Dendritic cell treated with granulocyte-macrophage colony-stimulating factor and Interleukin-4, amounts not matched to agents 40 ng/mL and 50 ng/mL, for 4 days (primary cell): ENCODE measurements at regions not wholly inside any gene's neighbourhood (a gene's known extent, or its start where the extent isn't known, plus 50 kb on each side); places are given as distances from the start of the nearest gene placed in this dataset.
"Not testable (repeated sequence)": the region's sequence is repeated elsewhere in the genome, so short reads cannot be mapped to it uniquely, and the experiment has no call there.

ENCODE experiments used
- H3K27ac Mint-ChIP-seq: one replicate; pipeline ENCODE4 v1.8.0; 2022; ENCODE audit warnings: mild to moderate bottlenecking, mixed read lengths
- H3K27me3 Mint-ChIP-seq: one replicate; pipeline ENCODE4 v1.8.0; 2022; ENCODE audit warnings: mild to moderate bottlenecking, mixed read lengths
- H3K36me3 Mint-ChIP-seq: one replicate; pipeline ENCODE4 v1.8.0; 2022; ENCODE audit warnings: low read depth, mixed read lengths
- H3K4me1 Mint-ChIP-seq: one replicate; pipeline ENCODE4 v1.8.0; 2022; ENCODE audit warnings: low read depth, mixed read lengths
- H3K4me3 Mint-ChIP-seq: one replicate; pipeline ENCODE4 v1.8.0; 2022; ENCODE audit warnings: mild to moderate bottlenecking, moderate library complexity, mixed read lengths
- H3K9me3 Mint-ChIP-seq: one replicate; pipeline ENCODE4 v1.8.0; 2022; ENCODE audit warnings: mixed read lengths
- intact Hi-C: fragments of 100-400 bp; cut with micrococcal nuclease; formaldehyde crosslinking; loops from one replicate; pipeline ENCODE4 v1.15.0; 2022

DNA sequence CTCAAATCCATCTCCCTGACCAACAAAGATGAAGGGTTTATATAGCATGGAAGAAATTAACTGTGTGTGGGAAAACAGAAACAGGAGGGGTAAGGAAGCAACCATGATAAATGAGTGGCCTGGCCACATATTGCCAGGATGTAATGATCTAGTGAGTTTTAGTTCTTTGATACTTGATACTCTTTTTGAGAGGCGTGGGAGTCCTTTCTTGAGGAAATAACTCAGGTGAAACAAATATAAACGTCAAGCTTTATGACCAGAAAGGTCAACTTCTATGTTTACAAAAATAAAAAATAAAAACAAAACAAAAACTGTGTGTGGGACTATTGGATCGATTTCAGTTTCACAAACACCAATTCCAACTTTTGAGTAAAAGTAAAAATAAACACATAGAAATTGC lies 860.8 kb upstream of the B3GALT2 start:
- no peaks in the 10 kb centered on the region for H3K4me1 Mint-ChIP-seq
- H3K27ac Mint-ChIP-seq, result no peak overlapping the region

DNA sequence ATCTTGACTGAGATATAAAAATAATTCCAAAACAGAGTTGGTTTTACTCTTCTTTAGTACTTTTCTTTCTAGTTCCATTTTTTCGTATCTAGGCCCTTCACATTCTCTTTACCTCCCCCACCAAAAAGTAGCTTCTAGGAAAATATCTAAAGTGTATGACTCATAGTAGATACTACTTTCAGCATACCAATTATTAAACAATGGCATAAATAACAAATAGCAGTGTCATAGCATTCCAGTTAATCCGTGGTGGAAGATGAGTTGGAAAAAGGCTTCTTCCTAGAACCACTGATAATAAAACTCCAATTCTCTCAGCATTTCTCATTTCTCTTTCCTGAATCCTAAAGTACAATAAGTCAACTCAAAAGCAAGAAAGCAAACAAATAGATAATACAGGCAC lies 859.0 kb upstream of the B3GALT2 start:
- no peak overlapping the region for H3K27ac Mint-ChIP-seq
- H3K36me3 Mint-ChIP-seq, result no peaks in the 10 kb centered on the region
- no peak overlapping the region for H3K4me3 Mint-ChIP-seq
- intact Hi-C loops, result no loop called here
- H3K9me3 Mint-ChIP-seq, result no peaks in the 10 kb centered on the region
- H3K27me3 Mint-ChIP-seq, result no peaks in the 10 kb centered on the region
- H3K4me1 Mint-ChIP-seq, result no peaks in the 10 kb centered on the region

More for the DNA sequence above, 860.8 kb upstream of the B3GALT2 start:
- Mint-ChIP-seq H3K36me3 (no peaks in the 10 kb centered on the region), H3K9me3 (no peaks in the 10 kb centered on the region), H3K27me3 (no peaks in the 10 kb centered on the region), H3K4me3 (no peak overlapping the region)
- intact Hi-C loops, result no loop called here

DNA sequence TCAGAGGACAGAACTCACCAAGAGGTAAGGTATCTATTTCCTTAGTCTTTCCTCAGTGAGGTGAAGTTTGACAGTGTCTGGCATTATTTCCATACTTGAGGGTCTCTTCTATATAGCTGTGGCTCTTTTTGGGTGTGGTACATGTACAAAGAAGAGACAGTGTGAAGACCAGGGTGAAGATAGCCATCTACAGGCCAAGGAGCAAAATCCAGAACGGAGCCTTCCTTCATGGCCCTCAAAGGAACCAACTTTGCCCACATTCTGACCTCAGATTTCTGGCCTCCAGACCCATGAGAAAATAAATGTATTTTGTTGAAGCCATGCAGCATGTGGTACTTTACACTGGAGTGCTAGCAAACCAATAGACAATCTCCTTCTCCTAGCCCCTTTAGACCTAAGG lies 858.5 kb upstream of the B3GALT2 start:
- H3K4me3 Mint-ChIP-seq, result no peak overlapping the region
- no peak overlapping the region for H3K27ac Mint-ChIP-seq
- H3K27me3 Mint-ChIP-seq, result no peaks in the 10 kb centered on the region
- no peaks in the 10 kb centered on the region for H3K9me3 Mint-ChIP-seq
- H3K36me3 Mint-ChIP-seq, result no peaks in the 10 kb centered on the region
- intact Hi-C loops, result no loop called here
- H3K4me1 Mint-ChIP-seq, result no peaks in the 10 kb centered on the region

DNA sequence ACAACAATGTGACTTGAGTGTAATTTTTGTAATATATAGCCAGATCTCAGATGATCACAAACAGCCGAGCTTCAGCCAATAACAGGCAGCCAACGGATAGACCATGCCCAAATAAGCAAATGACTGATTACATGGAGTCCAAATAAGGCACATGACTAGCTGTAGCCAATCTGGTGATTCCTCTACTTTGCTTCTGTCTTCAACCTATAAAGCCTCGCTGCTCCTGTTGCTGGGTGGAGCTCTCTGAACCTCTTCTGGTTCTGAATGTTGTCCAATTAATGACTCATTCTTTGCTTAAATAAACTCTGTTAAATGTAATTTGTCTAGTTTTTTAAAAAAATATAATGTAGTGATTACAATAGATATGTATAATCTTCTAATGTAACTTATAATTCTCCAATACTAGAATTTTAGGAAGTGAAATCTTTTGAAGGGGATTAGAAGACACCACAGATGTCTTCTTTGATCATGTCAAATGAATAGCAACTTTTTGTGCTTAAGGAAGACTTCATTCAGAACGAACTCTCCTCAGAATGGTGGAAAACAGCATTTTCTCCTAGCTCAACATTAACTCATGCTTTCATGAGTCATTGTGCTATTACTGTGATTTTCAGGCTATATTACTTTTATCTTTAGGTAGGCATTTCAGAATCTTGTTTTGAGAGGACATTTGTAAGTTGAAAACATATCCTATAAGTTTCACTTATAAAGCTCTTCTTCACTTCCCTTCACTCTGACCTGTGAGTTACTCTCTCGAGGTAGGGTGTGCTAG lies 857.8 kb upstream of the B3GALT2 start:
- Mint-ChIP-seq H3K27ac (no peak overlapping the region), H3K36me3 (no peaks in the 10 kb centered on the region), H3K27me3 (no peaks in the 10 kb centered on the region), H3K9me3 (no peaks in the 10 kb centered on the region), H3K4me3 (no peak overlapping the region), H3K4me1 (no peaks in the 10 kb centered on the region)
- intact Hi-C loops, result no loop called here

DNA sequence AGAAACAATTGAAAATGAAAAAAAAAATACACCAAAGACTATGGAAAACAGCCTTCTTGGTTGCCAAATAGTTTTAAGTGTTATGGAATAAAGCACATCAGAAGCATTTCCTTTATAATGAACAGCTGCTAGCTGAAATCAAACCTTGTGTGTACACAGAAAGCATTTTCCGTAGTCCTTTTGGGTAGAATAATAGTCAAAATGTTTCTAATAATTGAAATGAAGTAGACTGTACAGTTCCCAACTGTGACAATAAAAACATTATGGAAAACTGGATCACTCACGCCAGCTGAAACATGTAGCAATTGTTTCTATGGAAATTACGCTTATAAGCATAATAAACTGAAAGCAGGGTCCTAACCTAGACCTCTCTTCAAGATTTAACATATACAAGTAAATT lies 856.3 kb upstream of the B3GALT2 start:
- no peaks in the 10 kb centered on the region for H3K36me3 Mint-ChIP-seq
- H3K27me3 Mint-ChIP-seq, result no peaks in the 10 kb centered on the region
- no peaks in the 10 kb centered on the region for H3K9me3 Mint-ChIP-seq
- intact Hi-C loops, result no loop called here
- H3K4me1 Mint-ChIP-seq, result no peaks in the 10 kb centered on the region
- H3K4me3 Mint-ChIP-seq, result no peak overlapping the region
- no peak overlapping the region for H3K27ac Mint-ChIP-seq

DNA sequence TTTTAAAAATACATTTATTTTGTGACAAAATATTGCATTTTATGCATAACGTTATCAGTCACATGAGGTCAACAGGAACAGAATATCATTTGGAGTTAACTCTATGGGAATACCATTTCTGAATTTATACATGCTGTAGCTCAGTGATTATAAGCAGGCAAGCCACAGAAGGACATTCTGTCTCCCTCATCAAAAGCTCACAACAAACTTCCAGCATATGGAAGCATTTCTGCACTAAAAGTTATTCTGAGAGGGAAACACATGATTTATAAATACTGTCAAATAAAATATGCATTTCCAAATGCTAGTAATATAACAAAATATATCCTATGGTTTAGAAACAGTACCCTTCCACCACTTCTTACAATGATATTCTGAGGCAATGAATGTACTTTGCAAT lies 854.1 kb upstream of the B3GALT2 start:
- Mint-ChIP-seq H3K9me3 (peaks cover 4% of the 10 kb centered on the region), H3K4me3 (no peak overlapping the region), H3K27ac (no peak overlapping the region), H3K4me1 (no peaks in the 10 kb centered on the region), H3K27me3 (no peaks in the 10 kb centered on the region), H3K36me3 (no peaks in the 10 kb centered on the region)
- intact Hi-C loops, result no loop called here

DNA sequence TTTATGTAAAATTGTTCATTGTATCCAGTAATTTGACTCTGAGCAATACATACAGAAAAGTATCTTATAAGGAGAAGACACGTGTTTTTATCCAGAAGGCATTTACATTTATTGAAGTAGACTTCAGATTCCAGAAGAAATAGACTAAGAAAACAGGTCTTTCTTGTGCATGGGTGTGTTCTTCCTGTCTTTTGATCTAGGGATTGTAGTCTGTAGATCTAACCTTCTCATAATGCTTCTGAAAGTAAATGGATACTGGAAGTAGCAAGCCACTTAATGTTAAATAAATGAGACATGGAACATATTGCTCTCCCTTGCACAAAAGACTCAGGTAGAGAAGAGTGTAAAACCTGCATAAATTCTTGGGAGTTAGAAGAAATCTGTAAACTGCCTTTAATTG lies 853.2 kb upstream of the B3GALT2 start:
- no peak overlapping the region for H3K4me3 Mint-ChIP-seq
- intact Hi-C loops, result no loop called here
- H3K36me3 Mint-ChIP-seq, result no peaks in the 10 kb centered on the region
- no peaks in the 10 kb centered on the region for H3K27me3 Mint-ChIP-seq
- peaks cover 10% of the 10 kb centered on the region for H3K9me3 Mint-ChIP-seq
- no peaks in the 10 kb centered on the region for H3K4me1 Mint-ChIP-seq
- H3K27ac Mint-ChIP-seq, result no peak overlapping the region

DNA sequence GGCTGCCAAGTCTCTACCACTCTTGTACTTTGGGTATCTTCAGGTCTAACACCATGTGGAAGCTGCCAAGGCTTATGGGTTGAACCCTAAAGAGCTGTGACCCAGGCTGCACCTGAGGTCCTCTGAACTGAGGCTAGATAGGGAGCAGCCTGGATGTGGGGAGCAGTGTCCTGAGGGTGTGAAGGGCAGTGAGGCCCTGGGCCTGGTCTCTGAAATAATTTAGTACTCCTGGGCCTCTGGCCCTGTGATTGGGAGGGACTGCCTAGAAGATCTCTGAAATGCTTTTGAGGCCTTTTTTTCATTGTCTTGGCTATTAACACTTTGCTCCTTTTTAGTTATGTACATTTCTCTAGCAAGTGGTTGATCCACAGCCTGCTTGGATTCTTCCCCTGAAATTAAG lies 847.2 kb upstream of the B3GALT2 start:
- Mint-ChIP-seq H3K36me3 (no peaks in the 10 kb centered on the region), H3K27me3 (no peaks in the 10 kb centered on the region), H3K27ac (no peak overlapping the region), H3K4me1 (no peaks in the 10 kb centered on the region), H3K9me3 (peaks cover 53% of the 10 kb centered on the region), H3K4me3 (no peak overlapping the region)
- intact Hi-C loops, result no loop called here

DNA sequence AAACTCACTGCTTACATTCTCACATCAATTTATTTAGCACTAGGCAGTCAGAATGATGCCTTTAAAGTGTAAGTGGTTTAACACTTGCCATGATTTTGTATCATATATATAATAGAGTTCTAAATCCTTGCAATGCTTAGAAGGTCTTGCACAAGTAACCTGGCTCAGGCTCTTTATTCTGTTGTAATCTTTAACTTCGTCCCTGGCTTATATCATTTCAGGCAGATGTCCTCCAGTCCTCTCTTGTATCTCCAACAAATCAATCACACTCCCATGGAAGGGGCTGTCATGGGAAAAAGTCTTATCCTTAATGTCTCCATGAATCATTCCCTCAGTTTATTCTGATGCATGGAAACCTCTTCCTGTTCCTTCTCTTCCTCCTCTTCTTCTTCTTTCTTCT lies 841.6 kb upstream of the B3GALT2 start:
- Mint-ChIP-seq H3K9me3 (peaks cover 52% of the 10 kb centered on the region), H3K27me3 (no peaks in the 10 kb centered on the region), H3K36me3 (no peaks in the 10 kb centered on the region), H3K27ac (no peak overlapping the region), H3K4me3 (no peak overlapping the region), H3K4me1 (no peaks in the 10 kb centered on the region)
- intact Hi-C loops, result no loop called here

DNA sequence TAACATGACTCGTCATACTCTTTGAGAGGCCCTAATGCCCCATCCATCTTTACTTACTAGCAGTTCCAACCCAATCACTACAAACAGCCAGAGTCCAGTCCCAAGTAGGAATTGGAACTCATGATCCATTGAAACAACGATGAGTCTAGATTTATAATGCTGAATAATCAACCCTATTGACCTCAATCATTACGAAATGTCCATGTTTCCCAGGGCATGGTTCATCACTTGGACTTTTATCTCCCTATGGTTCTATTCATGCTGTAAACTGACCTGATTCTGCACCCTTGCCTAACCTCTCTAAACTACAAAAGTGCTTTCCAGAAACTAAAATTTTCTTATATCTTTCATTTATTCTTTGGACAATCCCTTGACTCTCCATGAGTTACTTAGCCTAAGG lies 840.0 kb upstream of the B3GALT2 start:
- Mint-ChIP-seq H3K27me3 (no peaks in the 10 kb centered on the region), H3K27ac (no peak overlapping the region), H3K9me3 (peaks cover 36% of the 10 kb centered on the region), H3K4me3 (no peak overlapping the region), H3K36me3 (no peaks in the 10 kb centered on the region), H3K4me1 (no peaks in the 10 kb centered on the region)
- intact Hi-C loops, result no loop called here

DNA sequence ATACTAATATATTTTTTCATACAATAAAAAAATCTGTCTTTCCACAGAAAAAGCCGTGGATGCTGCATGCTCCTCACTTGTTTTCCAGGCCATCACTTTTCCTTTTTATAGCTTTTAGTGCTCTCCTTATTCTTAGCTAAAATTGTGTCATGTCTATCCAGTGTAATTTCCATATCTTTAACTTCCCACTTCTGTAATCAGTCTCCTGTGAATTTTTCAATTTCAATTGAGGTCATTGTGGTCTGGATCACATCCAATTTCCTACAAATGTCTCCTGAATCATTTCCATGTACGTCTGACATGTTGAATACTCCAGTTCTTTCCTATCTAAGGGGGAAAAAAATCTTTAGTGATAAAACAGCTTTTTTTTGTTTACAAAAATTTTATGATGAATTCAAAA lies 838.2 kb upstream of the B3GALT2 start:
- H3K4me1 Mint-ChIP-seq, result no peaks in the 10 kb centered on the region
- H3K27ac Mint-ChIP-seq, result no peak overlapping the region
- H3K36me3 Mint-ChIP-seq, result no peaks in the 10 kb centered on the region
- no peaks in the 10 kb centered on the region for H3K27me3 Mint-ChIP-seq
- no peak overlapping the region for H3K4me3 Mint-ChIP-seq
- H3K9me3 Mint-ChIP-seq, result peaks cover 35% of the 10 kb centered on the region
- intact Hi-C loops, result no loop called here

DNA sequence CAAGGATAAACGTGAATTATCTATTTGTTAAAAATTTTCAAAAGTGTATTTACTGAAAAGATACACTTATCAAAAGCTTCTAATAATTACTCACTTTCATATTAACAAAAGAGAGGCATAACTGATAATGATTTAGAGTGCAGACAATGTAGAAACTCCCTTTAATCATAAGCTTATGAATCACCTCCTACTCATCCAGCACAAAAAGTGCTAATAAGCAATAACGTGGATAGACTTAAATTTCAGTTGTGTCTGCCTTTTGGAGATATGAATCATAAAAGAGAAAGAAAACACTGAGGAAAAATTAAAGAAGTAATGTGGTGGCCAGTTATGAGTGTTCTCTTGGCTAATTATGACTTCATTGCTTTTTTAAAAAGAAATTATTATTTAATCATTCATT lies 827.6 kb upstream of the B3GALT2 start:
- intact Hi-C loops, result no loop called here
- Mint-ChIP-seq H3K36me3 (no peaks in the 10 kb centered on the region), H3K9me3 (peaks cover 43% of the 10 kb centered on the region), H3K27me3 (no peaks in the 10 kb centered on the region), H3K4me3 (no peak overlapping the region), H3K4me1 (no peaks in the 10 kb centered on the region), H3K27ac (no peak overlapping the region)

DNA sequence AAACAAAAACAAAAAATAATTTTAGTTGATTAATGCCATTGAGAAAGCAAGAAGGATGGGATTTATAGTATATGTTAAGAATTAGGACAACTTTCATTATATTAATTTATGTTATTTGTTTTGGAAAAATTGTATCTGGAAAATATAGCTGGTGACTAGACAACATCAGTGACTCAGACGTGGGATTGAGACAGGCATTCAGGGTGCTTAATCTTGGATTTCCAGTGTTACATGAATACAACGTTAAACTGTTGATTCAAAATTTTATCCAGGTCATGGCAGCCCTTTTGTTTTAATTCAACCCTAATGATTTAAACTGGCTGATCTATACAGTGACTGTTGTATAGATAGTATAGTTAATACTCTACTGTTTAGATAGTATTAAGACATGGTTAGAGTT lies 827.1 kb upstream of the B3GALT2 start:
- peaks cover 43% of the 10 kb centered on the region for H3K9me3 Mint-ChIP-seq
- H3K4me3 Mint-ChIP-seq, result no peak overlapping the region
- no peak overlapping the region for H3K27ac Mint-ChIP-seq
- intact Hi-C loops, result no loop called here
- H3K27me3 Mint-ChIP-seq, result no peaks in the 10 kb centered on the region
- H3K36me3 Mint-ChIP-seq, result no peaks in the 10 kb centered on the region
- H3K4me1 Mint-ChIP-seq, result no peaks in the 10 kb centered on the region

DNA sequence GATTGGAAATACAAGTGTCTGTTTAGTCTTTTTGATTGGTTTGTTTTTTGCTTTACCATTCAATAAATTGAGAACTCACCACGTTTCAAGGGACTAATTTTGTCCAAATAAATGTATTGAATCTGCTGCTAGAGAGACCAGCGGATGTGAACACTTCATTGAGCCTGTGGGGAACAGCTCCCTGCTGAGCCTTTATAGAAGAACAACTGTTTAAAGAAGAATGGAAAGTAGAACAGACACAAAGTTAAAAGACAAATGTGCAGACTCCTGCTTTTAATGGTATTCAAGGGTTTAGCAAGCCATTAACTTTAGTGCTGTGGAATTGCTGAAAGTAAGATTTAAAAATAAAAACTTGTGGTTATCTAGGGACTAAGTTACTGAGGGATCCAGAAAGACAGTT lies 817.7 kb upstream of the B3GALT2 start:
- H3K4me3 Mint-ChIP-seq, result no peak overlapping the region
- intact Hi-C loops, result no loop called here
- no peaks in the 10 kb centered on the region for H3K27me3 Mint-ChIP-seq
- no peak overlapping the region for H3K27ac Mint-ChIP-seq
- H3K36me3 Mint-ChIP-seq, result no peaks in the 10 kb centered on the region
- H3K4me1 Mint-ChIP-seq, result no peaks in the 10 kb centered on the region
- peaks cover 24% of the 10 kb centered on the region for H3K9me3 Mint-ChIP-seq

DNA sequence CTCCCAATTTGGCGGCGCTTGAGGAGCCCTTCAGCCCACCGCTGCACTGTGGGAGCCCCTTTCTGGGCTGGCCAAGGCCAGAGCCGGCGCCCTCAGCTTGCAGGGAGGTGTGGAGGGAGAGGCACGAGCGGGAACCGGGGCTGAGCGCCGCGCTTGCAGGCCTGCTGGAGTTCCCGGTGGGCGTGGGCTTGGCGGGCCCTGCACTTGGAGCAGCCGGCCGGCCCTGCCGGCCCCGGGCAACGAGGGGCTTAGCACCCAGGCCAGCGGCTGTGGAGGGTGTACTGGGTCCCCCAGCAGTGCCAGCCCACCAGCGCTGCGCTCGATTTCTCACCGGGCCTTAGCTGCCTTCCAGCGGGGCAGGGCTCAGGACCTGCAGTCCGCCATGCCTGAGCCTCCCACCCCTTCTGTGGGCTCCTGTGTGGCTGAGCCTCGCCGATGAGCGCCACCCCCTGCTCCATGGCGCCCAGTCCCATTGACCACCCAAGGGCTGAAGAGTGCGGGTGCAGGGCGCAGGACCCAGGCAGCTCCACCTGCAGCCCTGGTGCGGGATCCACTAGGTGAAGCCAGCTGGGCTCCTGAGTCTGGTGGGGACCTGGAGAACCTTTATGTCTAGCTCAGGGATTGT lies 815.4 kb upstream of the B3GALT2 start:
- H3K36me3 Mint-ChIP-seq, H3K4me3 Mint-ChIP-seq, intact Hi-C loops, H3K27me3 Mint-ChIP-seq, H3K4me1 Mint-ChIP-seq, H3K27ac Mint-ChIP-seq: not testable (repeated sequence)
- peaks cover 17% of the 10 kb centered on the region for H3K9me3 Mint-ChIP-seq
